IMR-90 (cell line): ENCODE measurements at regions not wholly inside any gene's neighbourhood (a gene's known extent, or its start where the extent isn't known, plus 50 kb on each side); places are given as distances from the start of the nearest gene placed in this dataset.

Experiments
- ATAC-seq: fragments of 200-7000 bp; cut with Tn5 transposase; 2 replicates; pipeline ENCODE4 v1.9.1; 2020; ENCODE audit warnings: low read depth, mild to moderate bottlenecking, moderate library complexity
- BruUV-seq: library from RNA; stranded (reverse); fragments of 400-500 nt; replicated peaks from 2 replicates; lab custom pipeline; 2021; lab: Mats Ljungman, UMichigan
- CTCF ChIA-PET: fragments of 300-600 bp; formaldehyde crosslinking; extraction: SDS; loops from one replicate; lab custom pipeline; 2021; ENCODE audit warnings: antibody characterized with exemption; lab: Yijun Ruan, JAX
- POLR2A ChIA-PET: fragments of 300-600 bp; sonication (Branson Sonifier 250); formaldehyde crosslinking; loops from one replicate; lab custom pipeline; 2022; ENCODE audit warnings: antibody characterized with exemption; ENCODE audit not compliant: unreplicated experiment; lab: Charles Lee
- DNase-seq: peaks from one replicate; pipeline ENCODE4 v3.0.0; 2013
- H2AFZ ChIP-seq: replicated peaks from 2 replicates; pipeline ENCODE3; 2013; ENCODE audit warnings: low read length, mild to moderate bottlenecking; ENCODE audit not compliant: poor library complexity
- H2AK5ac ChIP-seq: 2 replicates; pipeline ENCODE4 v1.6.1; 2013; ENCODE audit warnings: low read depth, low read length, inconsistent platforms
- H2AK9ac ChIP-seq: replicated peaks from 2 replicates; pipeline ENCODE3; 2013; ENCODE audit warnings: mild to moderate bottlenecking, low read depth, low read length, moderate library complexity; ENCODE audit not compliant: poor library complexity
- H2BK120ac ChIP-seq: 2 replicates; pipeline ENCODE4 v1.6.1; 2013; ENCODE audit warnings: low read depth, low read length, inconsistent platforms
- H2BK15ac ChIP-seq: 3 replicates; pipeline ENCODE4 v1.6.1; 2013; ENCODE audit warnings: low read depth, low read length, inconsistent platforms
- H2BK20ac ChIP-seq: 2 replicates; pipeline ENCODE4 v1.6.1; 2013; ENCODE audit warnings: low read depth, mild to moderate bottlenecking, inconsistent platforms, low read length, moderate library complexity
- H2BK5ac ChIP-seq: 2 replicates; pipeline ENCODE4 v1.6.1; 2013; ENCODE audit warnings: mild to moderate bottlenecking, low read depth, low read length, inconsistent platforms; ENCODE audit not compliant: poor library complexity, severe bottlenecking
- H3K14ac ChIP-seq: replicated peaks from 2 replicates; pipeline ENCODE4 v1.6.1; 2013; ENCODE audit warnings: low read depth, low read length, inconsistent platforms
- H3K18ac ChIP-seq: 2 replicates; pipeline ENCODE4 v1.6.1; 2013; ENCODE audit warnings: low read depth, low read length, control low read depth
- H3K23ac ChIP-seq: 2 replicates; pipeline ENCODE4 v1.6.1; 2013; ENCODE audit warnings: low read depth, low read length, inconsistent platforms
- H3K27ac ChIP-seq: 2 replicates; pipeline ENCODE4 v1.5.1; 2013; ENCODE audit warnings: mild to moderate bottlenecking, control low read depth, low read length; ENCODE audit not compliant: insufficient read depth
- H3K27me3 ChIP-seq: 2 replicates; pipeline ENCODE4 v1.6.1; 2013; ENCODE audit warnings: low read length; ENCODE audit not compliant: control insufficient read depth, insufficient read depth
- H3K36me3 ChIP-seq: 2 replicates; pipeline ENCODE4 v1.6.1; 2013; ENCODE audit warnings: low read length, mixed read lengths; ENCODE audit not compliant: control insufficient read depth, insufficient read depth
- H3K4ac ChIP-seq: 2 replicates; pipeline ENCODE4 v1.6.1; 2013; ENCODE audit warnings: low read depth, low read length, inconsistent platforms
- H3K4me1 ChIP-seq: 2 replicates; pipeline ENCODE4 v1.6.1; 2013; ENCODE audit warnings: low read length, mixed read lengths; ENCODE audit not compliant: control insufficient read depth, insufficient read depth
- H3K4me2 ChIP-seq: 2 replicates; pipeline ENCODE4 v1.6.1; 2013; ENCODE audit warnings: low read depth, mild to moderate bottlenecking, control low read depth, low read length, moderate library complexity
- H3K4me3 ChIP-seq: 2 replicates; pipeline ENCODE4 v1.5.1; 2013; ENCODE audit warnings: low read depth, mild to moderate bottlenecking, control low read depth, low read length, moderate library complexity; ENCODE audit not compliant: insufficient read depth
- H3K56ac ChIP-seq: 2 replicates; pipeline ENCODE4 v1.6.1; 2013; ENCODE audit warnings: low read length, inconsistent platforms; ENCODE audit not compliant: insufficient read depth; ENCODE audit errors: extremely low read depth
- H3K79me1 ChIP-seq, 2 experiments: 2 replicates each; pipeline ENCODE4 v1.6.1; 2013; ENCODE audit warnings: low read length in 2 of 2, inconsistent platforms in 1 of 2, low read depth in 1 of 2
- H3K9ac ChIP-seq: 2 replicates; pipeline ENCODE4 v1.6.1; 2013; ENCODE audit warnings: low read depth, low read length, control low read depth
- H3K9me1 ChIP-seq: 2 replicates; pipeline ENCODE4 v1.6.1; 2013; ENCODE audit warnings: low read length, inconsistent platforms; ENCODE audit not compliant: insufficient read depth
- H3K9me3 ChIP-seq: 2 replicates; pipeline ENCODE4 v1.6.1; 2013; ENCODE audit warnings: low read length; ENCODE audit not compliant: control insufficient read depth, insufficient read depth
- H4K20me1 ChIP-seq: 2 replicates; pipeline ENCODE4 v1.6.1; 2013; ENCODE audit warnings: low read length, inconsistent platforms; ENCODE audit not compliant: insufficient read depth
- H4K5ac ChIP-seq: 2 replicates; pipeline ENCODE4 v1.6.1; 2013; ENCODE audit warnings: mild to moderate bottlenecking, low read depth, low read length, control low read depth
- H4K8ac ChIP-seq, 2 experiments: 2 replicates each; pipeline ENCODE4 v1.6.1; 2013; ENCODE audit warnings: low read depth in 2 of 2, low read length in 2 of 2, control low read depth in 1 of 2, inconsistent platforms in 1 of 2
- H4K91ac ChIP-seq: 2 replicates; pipeline ENCODE4 v1.6.1; 2013; ENCODE audit warnings: low read depth, low read length, inconsistent platforms; ENCODE audit not compliant: insufficient read depth
- BHLHE40 ChIP-seq: fragments of 150-350 bp; IDR thresholded peaks from 2 replicates; pipeline ENCODE4 v1.6.1; 2016; ENCODE audit warnings: mild to moderate bottlenecking, low read depth, low read length
- CEBPB ChIP-seq: IDR thresholded peaks from 2 replicates; pipeline ENCODE4 v1.6.1; 2012; ENCODE audit warnings: low read depth, low read length, improper control_type of control experiment
- CHD1 ChIP-seq: IDR thresholded peaks from 2 replicates; pipeline ENCODE4 v1.6.1; 2012; ENCODE audit warnings: low read depth, low read length, improper control_type of control experiment
- CTCF ChIP-seq: conservative IDR thresholded peaks from 2 replicates; pipeline ENCODE4 v1.5.1; 2012; ENCODE audit warnings: mild to moderate bottlenecking, low read depth, low read length, improper control_type of control experiment
- ELK1 ChIP-seq: fragments of 150-350 bp; IDR thresholded peaks from 2 replicates; pipeline ENCODE4 v1.6.1; 2016; ENCODE audit warnings: low read depth, mild to moderate bottlenecking, low read length, moderate library complexity, borderline replicate concordance
- MAZ ChIP-seq: IDR thresholded peaks from 2 replicates; pipeline ENCODE4 v1.6.1; 2012; ENCODE audit warnings: low read depth, mild to moderate bottlenecking, low read length, improper control_type of control experiment, moderate library complexity, borderline replicate concordance
- NFE2L2 ChIP-seq: fragments of 150-350 bp; IDR thresholded peaks from 2 replicates; pipeline ENCODE4 v1.6.1; 2016; ENCODE audit warnings: low read depth, mild to moderate bottlenecking, low read length
- POLR2A ChIP-seq: IDR thresholded peaks from 2 replicates; pipeline ENCODE4 v1.6.1; 2012; ENCODE audit warnings: mild to moderate bottlenecking, low read depth, low read length
- RAD21 ChIP-seq: IDR thresholded peaks from 2 replicates; pipeline ENCODE4 v1.6.1; 2012; ENCODE audit warnings: low read length, improper control_type of control experiment
- RCOR1 ChIP-seq: IDR thresholded peaks from 2 replicates; pipeline ENCODE4 v1.6.1; 2012; ENCODE audit warnings: mild to moderate bottlenecking, low read length, improper control_type of control experiment; ENCODE audit not compliant: insufficient replicate concordance
- SMC3 ChIP-seq: fragments of 150-350 bp; IDR thresholded peaks from 2 replicates; pipeline ENCODE4 v1.6.1; 2016; ENCODE audit warnings: low read depth, mild to moderate bottlenecking, antibody characterized with exemption, low read length, moderate library complexity
- USF2 ChIP-seq: fragments of 150-350 bp; IDR thresholded peaks from 2 replicates; pipeline ENCODE4 v1.6.1; 2017; ENCODE audit warnings: mild to moderate bottlenecking, antibody characterized with exemption, low read length, low read depth
- WGBS, 2 experiments: methylation state at CpG; one replicate each; pipeline versions ENCODE4 v1.1.5 to v1.1.7; 2013; ENCODE audit warnings: missing lambda C conversion rate in 2 of 2; ENCODE audit not compliant: insufficient read length in 1 of 2; ENCODE audit errors: extremely low coverage in 2 of 2; 5-methylcytosine and 5-hydroxymethylcytosine counted together
- dilution Hi-C: fragments of 300-500 bp; cut with HindIII; formaldehyde crosslinking; loops from one replicate; pipeline ENCODE4 v1.14.3; 2018; ENCODE audit warnings: low sequenced_read_pairs; ENCODE audit not compliant: unreplicated experiment
- in situ Hi-C: fragments of 300-500 bp; cut with MboI; formaldehyde crosslinking; loops from 3 replicates; pipeline ENCODE4 v1.14.3; 2019; ENCODE audit warnings: low sequenced_read_pairs, inconsistent platforms, mixed read lengths
- intact Hi-C: fragments of 100-400 bp; cut with micrococcal nuclease; formaldehyde crosslinking; loops from 2 replicates; pipeline ENCODE4 v1.10.0; 2022

GRCh38 chrX:30414144-30414543, 105.0 kb upstream of the NR0B1 start:
- Histone ChIP-seq H3K23ac (no peak overlapping the region), H3K27me3 (no peaks in the 10 kb centered on the region), H3K4me2 (no peak overlapping the region), H3K14ac (no peak overlapping the region), H3K4ac (no peak overlapping the region), H3K4me3 (no peak overlapping the region), H3K9me3 (no peaks in the 10 kb centered on the region), H4K5ac (no peak overlapping the region), H3K9me1 (no peaks in the 10 kb centered on the region), H3K9ac (no peak overlapping the region), H3K56ac (no peak overlapping the region), H2BK15ac (no peak overlapping the region), H3K27ac (no peak overlapping the region), H2AFZ (no peak overlapping the region), H2BK120ac (no peak overlapping the region), H2AK5ac (no peak overlapping the region), H2BK5ac (no peak overlapping the region), H4K91ac (no peak overlapping the region), H3K79me1 (no peaks in the 10 kb centered on the region), H2AK9ac (no peak overlapping the region), H2BK20ac (no peak overlapping the region), H3K36me3 (no peaks in the 10 kb centered on the region), H3K18ac (no peak overlapping the region), H4K20me1 (no peaks in the 10 kb centered on the region), H3K4me1 (no peaks in the 10 kb centered on the region), H4K8ac (no peak overlapping the region)
- ATAC-seq (no peak), DNase-seq (no peak)
- BruUV-seq, result no TSS peak
- TF ChIP-seq USF2 (no peak), NFE2L2 (no peak), CEBPB (no peak), CHD1 (no peak), POLR2A (no peak), MAZ (no peak), ELK1 (no peak), SMC3 (no peak), CTCF (no peak), BHLHE40 (no peak), RCOR1 (no peak), RAD21 (no peak)
- ChIA-PET CTCF (no interaction called here), POLR2A (no interaction called here)
- intact Hi-C loops, result no loop called here
- no CpG with 5 or more reads among the region's 3 CpGs for WGBS, 2 experiments
- in situ Hi-C loops, result no loop called here
- dilution Hi-C loops, result no loop called here
